ENCODE measurements at regions not wholly inside any gene's neighbourhood (a gene's known extent, or its start where the extent isn't known, plus 50 kb on each side); places are given as distances from the start of the nearest gene placed in this dataset.

DNA sequence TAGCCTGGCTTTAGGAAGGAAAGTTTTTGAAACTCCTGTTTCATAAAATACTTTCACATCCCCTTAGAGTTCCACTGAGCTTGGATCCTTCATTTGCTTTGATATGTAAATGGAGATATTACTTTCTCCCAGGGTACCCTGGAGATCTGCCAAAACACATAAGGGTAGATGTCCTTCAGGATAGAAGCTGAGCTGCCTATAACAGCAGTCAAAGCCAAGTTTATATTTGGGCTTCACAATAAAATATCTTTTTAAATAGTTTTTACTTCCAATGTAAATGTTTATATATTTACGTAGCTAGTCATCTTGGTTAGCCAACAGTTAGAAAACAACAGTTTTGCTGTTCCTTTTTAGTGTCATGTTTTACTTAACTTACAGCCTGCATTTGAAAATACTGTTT lies 742.3 kb upstream of the POU3F4 start:
- H2BK15ac ChIP-seq (ENCODE audit: low read length): no peak overlapping the region
- POLR2A ChIA-PET (ENCODE audit: partially characterized antibody): no interaction called here

More for the DNA sequence above, 742.3 kb upstream of the POU3F4 start:
- no peaks in the 10 kb centered on the region for H3K36me3 ChIP-seq (ENCODE audit: control insufficient read depth in 2 of 4, insufficient read depth in 4 of 4, low read length in 3 of 4)
- no peaks in the 10 kb centered on the region for H3K9me3 ChIP-seq (ENCODE audit: insufficient read depth in 2 of 2, low read depth in 1 of 2, low read length in 1 of 2)
- no peak overlapping the region for H3K14ac ChIP-seq (ENCODE audit: insufficient read length)
- no peak overlapping the region for H2BK20ac ChIP-seq (ENCODE audit: low read length)
- no peaks in the 10 kb centered on the region for H4K20me1 ChIP-seq (replicated peaks in 1 of 2; ENCODE audit: control insufficient read depth in 1 of 2, insufficient read depth in 2 of 2, low read length in 2 of 2)
- H2AFZ ChIP-seq (ENCODE audit: low read length): no peak overlapping the region
- CTCF ChIA-PET (ENCODE audit: partially characterized antibody): no interaction called here
- H3K56ac ChIP-seq (replicated peaks; ENCODE audit: insufficient read length, low read depth, low read length): no peak overlapping the region
- no peak overlapping the region for H3K4ac ChIP-seq (replicated peaks; ENCODE audit: insufficient read length, low read depth, low read length)
- FAIRE-seq: no peak
- no peak overlapping the region for H2BK5ac ChIP-seq (ENCODE audit: low read depth, low read length)
- H3K79me1 ChIP-seq (ENCODE audit: low read depth, low read length): no peaks in the 10 kb centered on the region
- H3K4me1 ChIP-seq (replicated peaks in 1 of 4; ENCODE audit: control insufficient read depth in 3 of 4, insufficient read depth in 4 of 4, low read length in 3 of 4): no peaks in the 10 kb centered on the region
- no peak overlapping the region for H3K4me3 ChIP-seq (ENCODE audit: extremely low read depth in 1 of 4, insufficient read depth in 2 of 4, low read depth in 3 of 4, low read length in 4 of 4)
- H3K27ac ChIP-seq (ENCODE audit: low read depth, low read length): no peak overlapping the region
- no peaks in the 10 kb centered on the region for H3K27me3 ChIP-seq (replicated peaks in 1 of 4; ENCODE audit: control insufficient read depth in 3 of 4, extremely low read depth in 1 of 4, insufficient read depth in 3 of 4, low read length in 3 of 4)
- H3K23ac ChIP-seq (ENCODE audit: insufficient read length): no peak overlapping the region
- H3K18ac ChIP-seq (ENCODE audit: extremely low read depth, low read length): no peak overlapping the region
- H2AK5ac ChIP-seq (ENCODE audit: low read depth, low read length): no peak overlapping the region
- no peak for DNase-seq (ENCODE audit: low read depth in 1 of 2, low spot score in 2 of 2)
- no peaks in the 10 kb centered on the region for H3K79me2 ChIP-seq (ENCODE audit: control insufficient read depth in 1 of 2, insufficient read depth in 2 of 2, low read length in 2 of 2)
- H4K91ac ChIP-seq (replicated peaks; ENCODE audit: insufficient read length, low read length): no peak overlapping the region
- 100% methylated on average over 1 of the region's 1 CpG; no CpG with 5 or more reads in 1 of the 2 experiments for WGBS, 2 experiments (ENCODE audit: extremely low coverage in 1 of 2, insufficient coverage in 1 of 2, insufficient read length in 1 of 2, insufficient replicate concordance in 2 of 2, low coverage in 1 of 2, low lambda C conversion rate in 2 of 2, missing lambda C conversion rate in 1 of 2)
- TF ChIP-seq POLR2AphosphoS5 (IDR thresholded peaks at IDR 0.05; ENCODE audit: low read depth, low read length) (no peak), TAF1 (IDR thresholded peaks at IDR 0.05; ENCODE audit: low read depth, low read length) (no peak), CHD1 (IDR thresholded peaks at IDR 0.05; ENCODE audit: low read depth, low read length) (no peak), GABPA (IDR thresholded peaks at IDR 0.05; ENCODE audit: borderline replicate concordance, insufficient read depth, low read length) (no peak), TCF12 (IDR thresholded peaks at IDR 0.05; ENCODE audit: low read depth, low read length) (no peak), ATF2 (IDR thresholded peaks at IDR 0.05; ENCODE audit: low read length) (no peak), BACH1 (IDR thresholded peaks at IDR 0.05; ENCODE audit: low read length) (no peak), CBX5 (IDR thresholded peaks at IDR 0.05; ENCODE audit: low read depth, low read length) (no peak)
- TF ChIP-seq, protein P1, sequence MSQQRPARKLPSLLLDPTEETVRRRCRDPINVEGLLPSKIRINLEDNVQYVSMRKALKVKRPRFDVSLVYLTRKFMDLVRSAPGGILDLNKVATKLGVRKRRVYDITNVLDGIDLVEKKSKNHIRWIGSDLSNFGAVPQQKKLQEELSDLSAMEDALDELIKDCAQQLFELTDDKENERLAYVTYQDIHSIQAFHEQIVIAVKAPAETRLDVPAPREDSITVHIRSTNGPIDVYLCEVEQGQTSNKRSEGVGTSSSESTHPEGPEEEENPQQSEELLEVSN (IDR thresholded peaks at IDR 0.05): no peak
- no peak overlapping the region for H3K4me2 ChIP-seq (ENCODE audit: insufficient read depth in 1 of 2, low read depth in 2 of 2, low read length in 2 of 2)
- no peaks in the 10 kb centered on the region for H3K23me2 ChIP-seq (ENCODE audit: low read depth, low read length)
- H2BK12ac ChIP-seq (ENCODE audit: low read depth, low read length): no peak overlapping the region
- H4K5ac ChIP-seq (ENCODE audit: insufficient read length, low read depth, low read length): no peak overlapping the region
- H3K9ac ChIP-seq (replicated peaks in 1 of 4; ENCODE audit: extremely low read depth in 1 of 4, low read depth in 3 of 4, low read length in 3 of 4): no peak overlapping the region
- no peak overlapping the region for H4K8ac ChIP-seq (ENCODE audit: extremely low read depth, insufficient read depth, low read length)
- no peak overlapping the region for H2BK120ac ChIP-seq (replicated peaks; ENCODE audit: low read depth, low read length)

Measured in H1 (cell line).